Activated T-helper 17 cell treated with anti-CD3 and anti-CD28 coated beads, Interleukin-2, amount 50 U/mL, for 72 hours (primary cell): ENCODE measurements at regions not wholly inside any gene's neighbourhood (a gene's known extent, or its start where the extent isn't known, plus 50 kb on each side); places are given as distances from the start of the nearest gene placed in this dataset.
A peak's percentile ranks its signal among the peaks of the same experiment; 100 is the strongest.

Experiments used
- ATAC-seq: fragments of 150-1000 bp; cut with Tn5 transposase; replicated peaks from 2 replicates; pipeline ENCODE4 v1.10.0; 2021; ENCODE audit warnings: mild to moderate bottlenecking, moderate library complexity
- H3K27ac Mint-ChIP-seq: one replicate; pipeline ENCODE4 v1.8.0; 2022; ENCODE audit warnings: mixed read lengths
- H3K27me3 Mint-ChIP-seq: one replicate; pipeline ENCODE4 v1.8.0; 2022; ENCODE audit warnings: mixed read lengths
- H3K36me3 Mint-ChIP-seq: one replicate; pipeline ENCODE4 v1.8.0; 2022; ENCODE audit warnings: low read depth, mild to moderate bottlenecking, mixed read lengths
- H3K4me1 Mint-ChIP-seq: one replicate; pipeline ENCODE4 v1.8.0; 2022; ENCODE audit warnings: mixed read lengths
- H3K4me3 Mint-ChIP-seq: one replicate; pipeline ENCODE4 v1.8.0; 2022; ENCODE audit warnings: mild to moderate bottlenecking, mixed read lengths
- H3K9me3 Mint-ChIP-seq: one replicate; pipeline ENCODE4 v1.8.0; 2022; ENCODE audit warnings: mixed read lengths

DNA sequence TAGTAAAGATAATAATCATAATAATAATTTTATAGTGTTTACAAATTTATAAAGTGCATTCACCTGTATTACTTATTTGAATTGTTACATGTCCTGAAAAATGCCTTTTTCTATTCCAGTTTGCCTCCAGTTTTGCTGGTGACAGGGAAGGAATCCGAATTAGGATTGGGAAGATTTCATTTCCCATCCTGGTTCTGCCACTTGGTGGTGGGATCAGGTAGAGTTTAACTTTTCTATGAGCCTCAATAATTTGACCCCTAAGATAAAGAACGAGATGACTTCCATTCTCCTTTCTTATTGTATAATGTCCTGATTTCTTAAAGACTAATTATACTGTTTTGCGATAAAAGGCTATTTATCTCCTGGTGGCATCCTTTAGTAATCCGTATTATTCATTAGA lies 1090.9 kb downstream of the RAPGEF2 start:
- Mint-ChIP-seq H3K27ac (no peak overlapping the region), H3K4me1 (no peaks in the 10 kb centered on the region), H3K4me3 (no peak overlapping the region), H3K9me3 (peaks cover 6% of the 10 kb centered on the region), H3K27me3 (no peaks in the 10 kb centered on the region), H3K36me3 (no peaks in the 10 kb centered on the region)
- no peak for ATAC-seq

DNA sequence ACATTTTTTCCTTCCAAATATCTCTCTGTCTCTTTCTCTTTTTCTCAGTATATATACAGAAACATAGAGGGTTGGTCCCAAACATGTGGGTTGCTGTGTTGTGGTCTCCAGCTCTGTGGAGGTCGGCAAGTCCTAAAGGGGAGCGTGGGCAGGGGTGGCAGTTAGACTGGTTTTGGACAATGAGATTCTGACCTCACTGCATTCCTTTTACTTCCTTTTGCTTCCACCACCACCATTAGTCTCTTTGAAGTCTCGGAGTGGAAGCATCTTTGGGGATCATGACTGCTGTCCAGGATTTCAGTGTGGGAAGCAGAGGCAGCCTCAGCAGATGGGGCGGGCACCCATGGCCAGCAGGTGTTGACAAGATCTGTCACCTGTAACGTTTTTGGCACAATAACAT lies 1091.8 kb downstream of the RAPGEF2 start:
- Mint-ChIP-seq H3K4me1 (no peaks in the 10 kb centered on the region), H3K36me3 (no peaks in the 10 kb centered on the region), H3K4me3 (no peak overlapping the region), H3K9me3 (peaks cover 6% of the 10 kb centered on the region), H3K27me3 (no peaks in the 10 kb centered on the region), H3K27ac (no peak overlapping the region)
- no peak for ATAC-seq

GRCh38 chr4:160202802-160203201 lies 1099.9 kb downstream of the RAPGEF2 start:
- H3K9me3 Mint-ChIP-seq, result peaks cover 22% of the 10 kb centered on the region
- H3K27me3 Mint-ChIP-seq, result no peaks in the 10 kb centered on the region
- peak; percentile 24 for ATAC-seq
- H3K4me3 Mint-ChIP-seq, result no peak overlapping the region
- H3K36me3 Mint-ChIP-seq, result no peaks in the 10 kb centered on the region
- no peaks in the 10 kb centered on the region for H3K4me1 Mint-ChIP-seq
- H3K27ac Mint-ChIP-seq, result no peak overlapping the region

DNA sequence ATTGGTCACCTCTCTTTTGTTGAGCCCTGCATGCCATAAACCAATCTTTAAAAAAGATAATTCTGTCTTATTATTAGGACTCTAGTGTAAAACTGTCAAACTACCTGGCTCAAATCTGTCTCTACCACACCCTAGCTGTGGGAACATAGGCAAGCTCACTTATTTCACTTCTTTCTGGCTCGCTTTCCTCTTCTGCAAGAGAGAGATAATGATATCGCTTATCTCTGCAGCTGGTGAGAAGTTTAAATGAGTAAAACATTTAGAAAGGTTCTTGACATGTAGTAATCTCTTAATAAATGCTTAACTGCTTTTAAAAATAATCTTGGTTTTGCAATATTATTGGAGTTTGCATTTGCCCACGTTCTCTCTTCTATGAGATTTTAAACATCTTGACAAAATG lies 1109.2 kb downstream of the RAPGEF2 start:
- Mint-ChIP-seq H3K36me3 (no peaks in the 10 kb centered on the region), H3K27ac (no peak overlapping the region), H3K4me3 (no peak overlapping the region), H3K27me3 (no peaks in the 10 kb centered on the region), H3K4me1 (no peaks in the 10 kb centered on the region), H3K9me3 (peaks cover 7% of the 10 kb centered on the region)
- no peak for ATAC-seq

DNA sequence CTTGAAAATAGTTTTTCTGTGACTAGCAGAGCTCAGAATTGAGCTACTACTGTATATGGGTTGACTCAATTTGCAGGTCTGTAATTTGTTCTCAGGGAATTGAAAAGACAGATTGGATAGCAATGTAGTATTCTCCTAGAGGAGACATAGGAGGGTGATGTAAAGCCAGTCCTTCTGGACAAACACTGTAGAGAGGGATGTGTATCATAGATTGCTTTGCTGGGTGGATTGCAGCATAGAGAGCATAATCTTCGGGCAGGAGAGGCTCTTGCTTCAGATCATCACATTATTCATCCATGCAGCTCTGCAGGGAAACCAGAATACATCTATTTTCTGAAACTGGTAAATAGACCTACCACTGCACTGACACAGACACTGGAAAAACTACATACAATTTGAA lies 1110.5 kb downstream of the RAPGEF2 start:
- Mint-ChIP-seq H3K27me3 (no peaks in the 10 kb centered on the region), H3K9me3 (peaks cover 7% of the 10 kb centered on the region), H3K4me1 (no peaks in the 10 kb centered on the region), H3K27ac (no peak overlapping the region), H3K4me3 (no peak overlapping the region), H3K36me3 (no peaks in the 10 kb centered on the region)
- ATAC-seq, result no peak

DNA sequence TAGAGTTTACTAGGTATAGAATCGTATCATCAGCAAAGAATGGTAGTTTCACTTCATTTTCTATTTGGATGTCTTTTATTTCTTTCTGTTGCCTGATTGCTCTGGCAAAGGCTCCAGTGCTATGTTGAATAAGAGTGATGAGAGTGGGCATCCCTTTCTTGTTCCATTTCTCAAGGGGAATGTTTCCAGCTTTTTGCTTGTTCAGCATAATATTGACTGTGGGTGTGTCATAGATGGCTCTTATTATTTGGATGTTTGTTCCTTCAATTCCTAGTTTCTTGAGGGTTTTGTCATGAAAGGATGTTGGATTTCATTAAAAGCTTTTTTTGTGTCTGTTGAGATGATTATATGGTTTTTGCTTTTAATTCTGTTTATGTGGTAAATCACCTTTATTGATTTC lies 1114.5 kb downstream of the RAPGEF2 start:
- no peak overlapping the region for H3K27ac Mint-ChIP-seq
- H3K27me3 Mint-ChIP-seq, result no peaks in the 10 kb centered on the region
- ATAC-seq, result no peak
- peaks cover 7% of the 10 kb centered on the region for H3K9me3 Mint-ChIP-seq
- H3K4me3 Mint-ChIP-seq, result no peak overlapping the region
- no peaks in the 10 kb centered on the region for H3K4me1 Mint-ChIP-seq
- no peaks in the 10 kb centered on the region for H3K36me3 Mint-ChIP-seq

- no peaks in the 10 kb centered on the region for H3K36me3 Mint-ChIP-seq
- ATAC-seq, result no peak
- no peaks in the 10 kb centered on the region for H3K27me3 Mint-ChIP-seq
- H3K27ac Mint-ChIP-seq, result no peak overlapping the region
- no peak overlapping the region for H3K4me3 Mint-ChIP-seq
- H3K9me3 Mint-ChIP-seq, result peaks cover 30% of the 10 kb centered on the region
- H3K4me1 Mint-ChIP-seq, result no peaks in the 10 kb centered on the region
Measured at GRCh38 chr4:160224049-160224448, 1121.2 kb downstream of the RAPGEF2 start.

DNA sequence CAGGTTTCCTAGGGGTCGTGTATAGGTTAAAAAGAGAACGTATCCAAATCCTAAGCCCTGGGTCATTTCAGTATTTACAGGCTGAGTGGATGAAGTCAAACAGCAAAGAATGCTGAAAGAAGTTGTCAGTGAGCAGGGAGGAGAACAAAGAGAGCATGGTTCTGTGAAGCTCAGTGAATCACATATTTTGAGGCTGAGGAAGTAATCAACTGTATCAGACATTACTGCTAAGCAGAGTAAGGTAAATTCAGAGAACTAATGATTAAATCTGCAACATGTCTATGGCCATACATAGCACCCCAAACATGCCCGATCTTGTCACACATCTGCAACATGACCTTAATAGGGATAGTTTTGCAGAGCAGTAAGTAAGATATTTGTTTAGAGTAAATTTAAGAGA lies 1130.3 kb downstream of the RAPGEF2 start:
- Mint-ChIP-seq H3K27ac (no peak overlapping the region), H3K4me1 (no peaks in the 10 kb centered on the region), H3K36me3 (no peaks in the 10 kb centered on the region), H3K4me3 (no peak overlapping the region), H3K27me3 (no peaks in the 10 kb centered on the region), H3K9me3 (peaks cover 16% of the 10 kb centered on the region)
- no peak for ATAC-seq

GRCh38 chr4:160235285-160235684 lies 1132.4 kb downstream of the RAPGEF2 start:
- no peaks in the 10 kb centered on the region for H3K36me3 Mint-ChIP-seq
- H3K9me3 Mint-ChIP-seq, result peaks cover 16% of the 10 kb centered on the region
- no peaks in the 10 kb centered on the region for H3K27me3 Mint-ChIP-seq
- H3K4me3 Mint-ChIP-seq, result no peak overlapping the region
- H3K27ac Mint-ChIP-seq, result no peak overlapping the region
- no peaks in the 10 kb centered on the region for H3K4me1 Mint-ChIP-seq
- ATAC-seq, result no peak

GRCh38 chr4:160235771-160236170 lies 1132.9 kb downstream of the RAPGEF2 start:
- peaks cover 13% of the 10 kb centered on the region for H3K9me3 Mint-ChIP-seq
- H3K27me3 Mint-ChIP-seq, result no peaks in the 10 kb centered on the region
- H3K27ac Mint-ChIP-seq, result no peak overlapping the region
- no peaks in the 10 kb centered on the region for H3K36me3 Mint-ChIP-seq
- H3K4me1 Mint-ChIP-seq, result no peaks in the 10 kb centered on the region
- ATAC-seq, result no peak
- no peak overlapping the region for H3K4me3 Mint-ChIP-seq

DNA sequence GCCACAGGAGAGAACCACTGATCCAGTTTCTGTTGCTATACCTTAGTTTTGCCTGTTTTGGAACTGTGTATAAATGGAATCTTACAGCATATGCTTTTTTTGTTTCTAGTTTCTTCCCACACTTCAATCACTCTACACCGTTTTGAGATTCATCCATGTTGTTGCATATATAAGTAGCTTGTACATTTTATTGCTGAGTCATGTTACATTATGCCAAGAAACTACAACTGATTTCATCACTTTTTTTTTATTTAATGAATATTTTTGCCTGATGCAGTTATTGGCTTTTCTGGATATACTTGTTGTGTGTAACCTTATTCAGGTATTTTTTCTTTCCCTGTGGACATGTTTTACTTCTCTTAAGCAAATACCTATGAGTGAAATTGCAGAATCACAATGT lies 1135.9 kb downstream of the RAPGEF2 start:
- no peak for ATAC-seq
- H3K27me3 Mint-ChIP-seq, result no peaks in the 10 kb centered on the region
- H3K36me3 Mint-ChIP-seq, result no peaks in the 10 kb centered on the region
- H3K9me3 Mint-ChIP-seq, result peaks cover 5% of the 10 kb centered on the region
- no peak overlapping the region for H3K27ac Mint-ChIP-seq
- H3K4me3 Mint-ChIP-seq, result no peak overlapping the region
- H3K4me1 Mint-ChIP-seq, result no peaks in the 10 kb centered on the region

DNA sequence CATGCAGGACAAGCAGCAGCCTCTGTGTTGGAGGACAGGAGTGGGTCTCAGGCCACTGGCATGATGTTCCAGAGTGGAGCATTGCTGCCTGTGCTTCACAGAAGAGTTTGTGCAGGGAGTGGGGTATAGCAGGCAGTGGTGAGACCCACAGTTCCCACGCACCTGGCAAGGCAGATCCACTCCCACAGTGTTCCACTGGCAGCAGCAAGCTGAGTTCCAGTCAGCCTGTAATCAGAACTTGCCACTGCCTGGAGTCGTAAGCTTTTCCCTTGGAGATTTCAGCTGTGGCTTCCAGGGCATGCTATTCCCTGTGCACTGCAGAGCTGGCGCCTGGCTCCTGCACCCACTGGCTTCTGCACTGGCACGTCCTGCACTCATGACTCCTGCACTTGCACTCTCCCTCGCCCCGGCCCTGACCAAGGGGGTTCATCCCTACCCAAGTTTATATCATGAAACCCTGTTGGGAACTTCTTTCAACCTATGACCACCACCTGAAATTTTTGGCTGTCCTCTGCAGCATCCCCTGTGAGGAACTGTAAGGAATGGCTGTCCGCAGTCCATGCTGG lies 1144.3 kb downstream of the RAPGEF2 start:
- peaks cover 11% of the 10 kb centered on the region for H3K9me3 Mint-ChIP-seq
- H3K4me3 Mint-ChIP-seq, result no peak overlapping the region
- H3K27me3 Mint-ChIP-seq, result no peaks in the 10 kb centered on the region
- H3K36me3 Mint-ChIP-seq, result no peaks in the 10 kb centered on the region
- no peak for ATAC-seq
- H3K4me1 Mint-ChIP-seq, result no peaks in the 10 kb centered on the region
- H3K27ac Mint-ChIP-seq, result no peak overlapping the region

GRCh38 chr4:160251522-160252170 lies 1148.8 kb downstream of the RAPGEF2 start:
- H3K4me1 Mint-ChIP-seq, result no peaks in the 10 kb centered on the region
- no peaks in the 10 kb centered on the region for H3K36me3 Mint-ChIP-seq
- no peak overlapping the region for H3K27ac Mint-ChIP-seq
- no peaks in the 10 kb centered on the region for H3K27me3 Mint-ChIP-seq
- H3K4me3 Mint-ChIP-seq, result no peak overlapping the region
- H3K9me3 Mint-ChIP-seq, result peaks cover 10% of the 10 kb centered on the region
- ATAC-seq, result no peak

- no peak for ATAC-seq
- H3K27me3 Mint-ChIP-seq, result no peaks in the 10 kb centered on the region
- peaks cover 10% of the 10 kb centered on the region for H3K9me3 Mint-ChIP-seq
- no peak overlapping the region for H3K4me3 Mint-ChIP-seq
- H3K4me1 Mint-ChIP-seq, result no peaks in the 10 kb centered on the region
- H3K27ac Mint-ChIP-seq, result no peak overlapping the region
- no peaks in the 10 kb centered on the region for H3K36me3 Mint-ChIP-seq
Measured at GRCh38 chr4:160257318-160257717, 1154.4 kb downstream of the RAPGEF2 start.

DNA sequence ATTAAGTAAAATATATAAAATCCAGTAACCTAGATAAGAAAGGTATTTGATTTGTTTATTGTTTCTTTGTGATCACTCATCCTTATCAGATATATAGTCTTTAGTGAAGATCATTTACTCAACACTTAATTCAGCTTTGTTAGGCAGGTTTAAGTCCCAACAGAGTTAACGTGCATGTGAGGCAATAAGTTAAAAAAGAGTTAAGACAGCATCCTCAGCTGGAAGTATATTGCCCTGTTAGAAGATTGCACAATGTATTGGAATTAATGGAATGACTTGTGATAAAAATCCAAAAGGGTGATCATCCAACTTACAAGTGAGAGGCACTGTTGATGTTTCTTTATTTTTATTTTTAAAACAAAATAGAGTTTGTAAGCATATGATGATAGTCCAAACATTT lies 1162.1 kb downstream of the RAPGEF2 start:
- no peaks in the 10 kb centered on the region for H3K36me3 Mint-ChIP-seq
- ATAC-seq, result no peak
- no peaks in the 10 kb centered on the region for H3K27me3 Mint-ChIP-seq
- no peak overlapping the region for H3K4me3 Mint-ChIP-seq
- H3K4me1 Mint-ChIP-seq, result no peaks in the 10 kb centered on the region
- H3K9me3 Mint-ChIP-seq, result peaks cover 11% of the 10 kb centered on the region
- H3K27ac Mint-ChIP-seq, result no peak overlapping the region

DNA sequence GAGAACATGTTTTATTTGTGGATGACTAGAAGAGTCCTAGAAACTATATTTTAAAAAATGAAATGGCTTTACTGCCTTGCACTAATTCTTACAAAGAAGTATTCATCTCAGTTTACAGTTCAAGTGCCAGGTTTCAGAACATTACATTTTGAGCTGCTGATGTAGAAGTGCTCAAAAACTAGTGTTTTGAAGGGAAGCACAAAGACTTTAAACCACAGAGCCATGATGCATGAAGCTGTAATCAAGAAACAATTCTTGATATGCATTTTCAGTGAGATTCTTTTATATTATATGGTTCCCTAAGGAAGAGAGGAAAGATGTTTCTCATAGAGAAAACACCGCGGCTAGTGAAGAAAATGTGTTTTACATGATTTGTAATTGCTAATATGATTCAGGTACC lies 1163.0 kb downstream of the RAPGEF2 start:
- no peak for ATAC-seq
- Mint-ChIP-seq H3K9me3 (peaks cover 12% of the 10 kb centered on the region), H3K4me1 (no peaks in the 10 kb centered on the region), H3K27ac (no peak overlapping the region), H3K4me3 (no peak overlapping the region), H3K36me3 (no peaks in the 10 kb centered on the region), H3K27me3 (no peaks in the 10 kb centered on the region)
